ENCODE measurements at regions not wholly inside any gene's neighbourhood (a gene's known extent, or its start where the extent isn't known, plus 50 kb on each side); places are given as distances from the start of the nearest gene placed in this dataset.
"Not testable (repeated sequence)": the region's sequence is repeated elsewhere in the genome, so short reads cannot be mapped to it uniquely, and the experiment has no call there.

- DNase-seq (ENCODE audit: low read depth in 2 of 2): no peak
These were observed 892.1 kb upstream of the DDX18 start for GRCh38 chr2:116922414-116922813.

DNA sequence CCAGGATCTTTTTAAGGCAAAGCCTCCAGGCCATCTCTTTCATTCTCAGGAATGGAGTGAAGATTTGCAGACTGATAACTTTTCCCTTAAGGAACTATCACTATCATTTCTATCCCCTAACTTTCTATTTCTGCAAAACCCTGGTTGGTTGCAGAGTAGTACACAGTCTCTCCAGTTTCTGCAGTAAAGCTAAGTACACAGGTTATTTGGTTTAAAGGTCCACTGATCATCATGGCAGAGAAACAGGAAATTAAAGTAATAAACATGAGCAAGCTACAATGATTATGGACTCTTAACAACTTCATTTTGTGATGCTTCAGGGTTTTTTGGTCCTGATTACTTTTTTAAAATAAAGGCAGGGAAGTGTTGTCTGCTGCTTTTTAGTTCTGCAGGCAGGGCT lies 890.0 kb upstream of the DDX18 start:
- DNase-seq (ENCODE audit: low read depth in 2 of 2): no peak

- DNase-seq (ENCODE audit: low read depth in 2 of 2): no peak
These were observed 879.2 kb upstream of the DDX18 start for GRCh38 chr2:116935097-116935814.

GRCh38 chr2:116948258-116948657 lies 866.2 kb upstream of the DDX18 start:
- no peak for DNase-seq (ENCODE audit: low read depth in 2 of 2)

DNA sequence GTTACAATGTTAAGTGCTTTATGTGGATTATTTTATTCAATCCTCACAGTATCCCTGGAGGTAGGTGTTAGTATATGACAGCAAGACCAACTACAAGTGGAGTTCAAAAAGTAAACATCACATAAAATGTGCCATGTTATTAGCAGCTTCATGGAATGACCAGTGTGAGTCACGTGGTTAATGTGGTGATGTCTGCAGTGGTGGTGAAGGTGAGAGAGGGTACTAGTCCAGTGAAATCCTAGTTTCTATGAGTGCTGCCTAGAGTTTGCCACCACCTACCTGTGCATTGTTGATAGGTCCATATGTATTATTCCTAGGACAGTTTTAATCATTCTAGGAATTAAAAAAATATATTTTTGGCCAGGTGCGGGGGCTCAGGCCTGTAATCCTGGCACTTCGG lies 865.2 kb upstream of the DDX18 start:
- no peak for DNase-seq (ENCODE audit: low read depth in 2 of 2)

DNA sequence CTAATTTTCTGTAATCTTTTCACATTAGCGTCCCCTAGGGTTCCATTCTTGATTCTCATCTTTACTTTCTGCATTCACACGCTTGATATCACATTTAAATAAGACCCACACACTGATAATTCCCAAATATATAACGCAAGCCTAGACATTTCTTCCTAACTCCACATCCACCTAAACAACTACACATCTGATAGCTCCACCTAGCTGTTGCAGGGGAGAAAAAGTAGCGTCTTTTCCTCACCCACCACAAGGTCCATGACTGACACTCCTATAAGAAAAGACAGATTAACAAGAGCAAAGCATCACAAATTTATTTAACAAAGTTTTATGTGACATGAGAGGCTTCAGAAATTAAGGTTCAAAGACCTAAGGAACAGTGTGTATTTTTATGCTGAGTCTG lies 862.2 kb upstream of the DDX18 start:
- no peak for DNase-seq (ENCODE audit: low read depth in 2 of 2)

GRCh38 chr2:116955646-116956045 lies 858.8 kb upstream of the DDX18 start:
- DNase-seq (ENCODE audit: low read depth in 2 of 2): no peak

DNA sequence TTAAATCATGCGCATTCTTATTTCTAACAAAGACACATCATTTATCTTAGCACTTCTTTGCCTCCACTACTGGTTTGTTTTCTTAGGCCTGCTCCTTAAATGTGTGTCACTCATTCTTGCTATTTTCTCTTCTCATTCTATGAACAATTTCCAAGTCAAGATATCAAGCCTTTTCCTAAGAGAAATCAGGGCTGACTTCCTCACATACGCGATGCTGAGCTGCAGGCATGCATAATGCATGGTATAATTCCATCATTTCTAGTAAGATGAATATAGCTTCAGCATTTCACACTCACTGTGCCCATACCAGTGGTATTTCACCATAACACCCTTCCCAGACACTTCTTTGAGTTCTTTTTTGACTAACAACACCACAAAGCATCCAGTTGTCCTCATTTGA lies 838.9 kb upstream of the DDX18 start:
- DNase-seq (ENCODE audit: low read depth in 2 of 2): no peak

DNA sequence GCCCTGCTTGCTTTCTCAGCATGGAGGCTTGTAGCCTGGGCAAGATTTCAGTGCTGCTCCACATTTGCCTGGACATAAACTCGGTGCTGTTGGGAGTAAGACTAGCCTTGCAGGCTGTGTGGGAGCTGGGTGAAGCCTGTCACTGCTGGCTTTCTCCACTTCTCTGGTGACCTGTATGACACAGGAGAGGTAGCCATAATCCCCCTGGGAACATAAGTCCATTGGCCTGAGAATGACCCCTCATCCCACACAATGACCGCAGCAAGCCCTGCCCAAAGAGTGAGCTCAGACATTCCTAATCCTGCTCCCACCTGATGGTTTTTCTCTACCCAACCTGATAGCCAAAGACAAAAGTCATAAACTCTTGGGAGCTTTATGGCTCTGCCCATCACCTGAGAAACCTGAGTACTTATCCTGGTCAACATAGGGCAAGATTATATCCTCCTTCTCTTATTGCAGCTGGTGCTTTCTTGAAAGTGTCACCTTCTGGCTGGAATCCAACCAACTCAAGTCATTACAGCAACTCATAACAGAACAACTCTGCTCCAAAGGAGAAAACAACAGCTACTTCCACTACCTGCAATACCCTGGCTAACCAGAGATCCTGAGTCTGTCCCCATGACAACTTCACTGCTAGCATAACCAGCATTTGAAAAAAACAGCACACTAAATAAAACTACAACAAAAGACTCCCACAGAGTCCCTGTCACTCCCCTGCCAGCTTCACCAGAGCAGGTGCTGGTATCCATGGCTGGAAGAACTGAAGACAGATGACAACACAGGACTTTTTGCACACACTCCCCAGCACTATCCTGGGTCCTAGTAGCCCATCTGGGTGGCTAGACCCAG lies 834.4 kb upstream of the DDX18 start:
- no peak for DNase-seq (ENCODE audit: low read depth in 2 of 2)

DNA sequence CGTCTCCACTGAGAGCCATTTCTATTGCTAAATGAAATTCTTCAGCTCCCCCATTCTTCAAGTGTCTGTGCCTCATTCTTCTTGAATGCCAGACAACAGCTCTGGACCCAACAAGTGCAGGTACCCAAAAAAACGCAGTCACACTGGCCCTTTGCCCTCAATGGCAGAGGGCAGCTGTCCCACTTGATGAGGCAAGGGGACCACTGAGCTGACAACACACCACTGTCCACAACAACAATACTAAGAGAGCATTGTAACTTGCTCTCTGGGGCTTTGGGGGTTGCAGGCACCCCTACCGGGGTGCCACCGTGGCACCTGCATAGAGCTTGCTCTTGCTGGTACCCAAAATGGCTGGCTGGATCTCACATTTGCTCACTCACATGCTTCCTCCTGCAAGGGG lies 827.0 kb upstream of the DDX18 start:
- no peak for DNase-seq (ENCODE audit: low read depth in 2 of 2)

- no peak for DNase-seq (ENCODE audit: low read depth in 2 of 2)
These were observed 826.2 kb upstream of the DDX18 start for GRCh38 chr2:116988303-116988702.

DNA sequence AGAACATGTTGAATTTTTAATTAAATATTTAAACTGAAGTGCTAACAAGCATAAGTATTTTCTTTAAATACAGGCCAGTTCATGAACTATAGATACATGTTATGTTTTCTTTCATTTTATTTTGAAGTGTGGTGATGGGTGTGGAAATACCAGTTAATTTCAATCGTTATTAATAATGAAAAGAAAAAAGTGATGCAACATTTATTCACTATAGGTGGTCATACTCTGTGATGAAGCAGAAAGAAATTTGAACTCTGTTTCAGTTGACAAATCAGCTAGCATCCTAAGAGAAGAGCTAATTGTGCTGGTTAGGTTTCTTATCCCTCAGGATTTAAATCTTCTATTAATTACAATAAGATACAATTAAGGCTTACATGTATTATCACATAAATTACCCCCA lies 795.1 kb upstream of the DDX18 start:
- no peak for DNase-seq (ENCODE audit: low read depth in 2 of 2)

- DNase-seq (ENCODE audit: low read depth in 2 of 2): no peak
These were observed 786.8 kb upstream of the DDX18 start for GRCh38 chr2:117027646-117028045.

GRCh38 chr2:117028708-117029107 lies 785.8 kb upstream of the DDX18 start:
- DNase-seq (ENCODE audit: low read depth in 2 of 2): not testable (repeated sequence)

DNA sequence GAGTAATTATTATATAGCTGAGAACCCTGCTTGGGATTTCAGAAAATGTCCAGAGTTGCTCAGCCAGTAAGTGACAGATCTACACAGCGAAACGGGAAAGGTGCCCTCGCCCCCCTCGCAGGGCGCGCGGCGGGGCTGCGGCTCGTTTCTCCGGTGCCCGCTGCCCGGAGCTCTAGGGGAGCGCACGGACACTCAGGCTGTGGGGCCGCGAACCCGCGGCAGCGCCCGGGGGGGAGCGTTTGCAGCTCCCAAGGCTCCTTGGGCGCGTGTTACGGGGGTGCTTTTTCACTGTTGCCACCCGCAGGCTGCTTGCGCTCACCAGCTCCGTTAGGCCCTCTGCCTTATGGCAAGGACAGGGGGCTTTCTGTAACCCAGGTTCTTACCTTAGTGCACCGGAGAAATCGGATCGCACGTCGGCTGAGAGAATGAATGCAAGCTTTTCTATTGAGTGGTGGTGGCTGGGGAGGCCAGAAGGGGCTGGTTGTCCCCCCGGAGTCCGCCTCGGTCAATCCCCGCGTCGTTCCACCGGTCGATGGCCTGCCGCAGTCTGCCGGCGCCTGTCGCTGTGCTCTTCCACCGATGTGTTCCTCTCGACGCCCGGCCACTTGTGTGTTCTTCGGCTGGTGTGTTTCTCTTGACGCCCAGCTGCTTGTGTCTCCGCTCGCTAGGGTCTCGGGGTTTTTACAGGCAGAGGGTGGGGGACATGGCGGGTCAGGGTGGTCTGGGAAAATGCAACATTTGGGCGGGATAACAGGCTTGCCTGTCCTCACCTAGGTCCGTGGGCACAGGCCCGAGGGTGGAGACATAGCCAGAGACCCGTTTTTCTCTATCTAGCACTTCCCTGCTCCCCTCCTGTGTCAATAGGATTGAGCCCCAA lies 758.8 kb upstream of the DDX18 start:
- no peak for DNase-seq (ENCODE audit: low read depth in 2 of 2)

DNA sequence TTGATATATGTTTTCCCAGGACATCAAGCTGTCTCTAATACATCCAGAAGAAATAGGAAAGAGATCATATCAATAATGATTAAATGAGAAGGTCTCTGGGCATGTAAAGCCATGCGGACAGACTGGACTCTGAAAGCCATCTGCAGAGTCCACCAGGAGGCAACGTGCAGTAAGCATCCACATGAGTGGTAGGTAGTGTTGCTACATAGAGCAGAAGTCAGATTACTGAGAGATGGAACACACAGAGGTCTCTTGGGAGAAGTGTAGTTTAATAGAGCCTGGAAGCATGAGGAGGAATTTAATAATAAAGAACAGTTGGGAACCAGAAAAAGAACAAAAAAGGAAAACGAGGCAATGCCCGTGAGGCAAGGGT lies 758.1 kb upstream of the DDX18 start:
- no peak for DNase-seq (ENCODE audit: low read depth in 2 of 2)

- no peak for DNase-seq (ENCODE audit: low read depth in 2 of 2)
These were observed 757.5 kb upstream of the DDX18 start for GRCh38 chr2:117057016-117057415.

- DNase-seq (ENCODE audit: low read depth in 2 of 2): no peak
These were observed 756.1 kb upstream of the DDX18 start for GRCh38 chr2:117058366-117058765.

DNA sequence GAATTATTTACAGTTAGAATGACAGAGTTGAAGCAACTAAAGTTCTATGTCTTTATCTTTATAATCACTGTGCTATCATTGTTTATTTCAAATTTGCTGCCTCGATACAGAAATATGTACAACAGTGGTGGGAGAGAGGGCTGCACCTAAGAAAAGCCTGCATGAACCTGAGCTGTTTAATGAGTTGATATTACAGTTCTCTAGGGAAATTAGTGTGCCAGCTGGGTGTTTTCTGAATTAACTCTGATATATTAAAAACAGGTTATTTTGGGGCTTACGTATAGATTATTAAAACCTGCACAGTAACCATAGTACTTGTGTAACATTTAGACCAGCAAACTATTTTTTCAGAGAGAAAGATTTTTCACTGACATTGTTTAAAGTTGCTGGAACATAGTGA lies 750.5 kb upstream of the DDX18 start:
- no peak for DNase-seq (ENCODE audit: low read depth in 2 of 2)

- DNase-seq (ENCODE audit: low read depth in 2 of 2): no peak
These were observed 748.6 kb upstream of the DDX18 start for GRCh38 chr2:117065912-117066311.

DNA sequence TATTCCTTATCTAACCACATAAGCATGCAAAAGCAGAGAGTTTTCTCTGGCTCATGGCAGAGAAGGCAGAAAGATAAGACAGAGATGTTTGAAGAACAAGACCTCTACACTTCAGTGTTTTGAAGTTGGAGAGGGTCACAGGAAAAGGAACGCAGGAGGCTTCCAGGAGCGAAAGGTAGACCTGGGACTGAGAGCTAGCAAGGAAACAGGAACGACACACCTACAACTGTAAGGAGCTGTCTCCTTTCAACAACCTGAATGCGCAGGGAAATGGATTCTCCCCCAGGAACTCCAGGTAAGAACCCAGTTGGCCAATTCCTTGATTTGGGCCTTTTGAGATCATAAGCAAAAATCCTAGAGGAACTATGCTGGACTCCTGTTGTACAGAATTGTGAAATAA lies 746.6 kb upstream of the DDX18 start:
- no peak for DNase-seq (ENCODE audit: low read depth in 2 of 2)

- DNase-seq (ENCODE audit: low read depth in 2 of 2): no peak
These were observed 746.1 kb upstream of the DDX18 start for GRCh38 chr2:117068371-117068770.

Data from stimulated activated CD4-positive, alpha-beta T cell treated with anti-CD3 and anti-CD28 coated beads, Interleukin-15, amount 100 ng/mL, for 48 hours (primary cell).